NCI-H1694 (cell line): ENCODE measurements at regions not wholly inside any gene's neighbourhood (a gene's known extent, or its start where the extent isn't known, plus 50 kb on each side); places are given as distances from the start of the nearest gene placed in this dataset.

ENCODE experiments used
- DNase-seq: peaks from one replicate; lab custom pipeline; 2025; lab: John Stamatoyannopoulos, UW

GRCh38 chr5:173719731-173720082, 103.3 kb upstream of the BOD1 start:
- peak; percentile 7 for DNase-seq

GRCh38 chr5:173720286-173720952, 104.0 kb upstream of the BOD1 start:
- DNase-seq: peak; percentile 21

- DNase-seq: no peak
These were observed 104.6 kb upstream of the BOD1 start for GRCh38 chr5:173720953-173721600.

GRCh38 chr5:173721601-173722232, 105.3 kb upstream of the BOD1 start:
- DNase-seq: peak; percentile 42

- DNase-seq: no peak
These were observed 110.6 kb upstream of the BOD1 start for GRCh38 chr5:173726846-173727557.

GRCh38 chr5:173727839-173728778, 111.7 kb upstream of the BOD1 start:
- DNase-seq: no peak

GRCh38 chr5:173729079-173729765, 112.8 kb upstream of the BOD1 start:
- no peak for DNase-seq

GRCh38 chr5:173730632-173731298, 114.3 kb upstream of the BOD1 start:
- no peak for DNase-seq

GRCh38 chr5:173733021-173733420, 116.6 kb upstream of the BOD1 start:
- DNase-seq: no peak

- DNase-seq: no peak
These were observed 117.0 kb upstream of the BOD1 start for GRCh38 chr5:173733425-173733824.

- DNase-seq: no peak
These were observed 117.5 kb upstream of the BOD1 start for GRCh38 chr5:173733831-173734501.

GRCh38 chr5:173734716-173735115, 118.3 kb upstream of the BOD1 start:
- no peak for DNase-seq

- no peak for DNase-seq
These were observed 118.7 kb upstream of the BOD1 start for GRCh38 chr5:173735184-173735583.

GRCh38 chr5:173735691-173736090, 119.2 kb upstream of the BOD1 start:
- DNase-seq: no peak

- DNase-seq: no peak
These were observed 119.9 kb upstream of the BOD1 start for GRCh38 chr5:173736374-173736773.

- no peak for DNase-seq
These were observed 120.5 kb upstream of the BOD1 start for GRCh38 chr5:173736923-173737412.

GRCh38 chr5:173739741-173740140, 123.3 kb upstream of the BOD1 start:
- DNase-seq: no peak

- no peak for DNase-seq
These were observed 124.0 kb upstream of the BOD1 start for GRCh38 chr5:173740400-173740799.

GRCh38 chr5:173741087-173741486, 124.6 kb upstream of the BOD1 start:
- DNase-seq: no peak
